Astrocyte of the spinal cord (primary cell): ENCODE measurements at regions not wholly inside any gene's neighbourhood (a gene's known extent, or its start where the extent isn't known, plus 50 kb on each side); places are given as distances from the start of the nearest gene placed in this dataset.

Experiments used
- DNase-seq: peaks from one replicate; pipeline ENCODE4 v3.0.0; 2011; ENCODE audit warnings: low read depth, low spot score
- H3K4me3 ChIP-seq: 2 replicates; pipeline ENCODE4 v1.5.1; 2011; ENCODE audit warnings: low read depth, mild to moderate bottlenecking, low read length, moderate library complexity
- in situ Hi-C: cut with HindIII; loops from 2 replicates; pipeline ENCODE4 v1.10.0; 2017; ENCODE audit warnings: low sequenced_read_pairs
- TF ChIP-seq, protein P1 (sequence below): IDR thresholded peaks from 2 replicates; pipeline ENCODE4 v1.5.1; 2012; ENCODE audit warnings: low read depth, mild to moderate bottlenecking, low read length, inconsistent platforms

DNA sequence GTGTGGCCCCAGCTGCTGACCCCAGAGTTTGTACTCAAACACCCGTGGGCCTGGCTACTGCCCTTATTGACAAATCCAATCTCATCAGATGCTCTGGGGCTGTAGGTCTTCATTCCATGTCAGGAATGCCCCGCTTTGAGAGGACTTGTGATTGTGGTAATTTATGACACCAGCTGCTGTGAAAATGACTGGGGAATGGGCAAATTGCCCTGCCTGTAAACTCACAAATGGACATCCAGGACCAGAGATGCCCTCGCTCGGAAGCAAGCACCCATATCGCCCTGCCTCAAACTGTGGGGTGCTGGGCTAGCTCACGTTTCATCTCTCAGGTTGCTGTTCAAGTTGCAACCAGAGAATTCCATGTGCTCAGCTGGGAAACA lies 225.9 kb upstream of the MAP3K1 start:
- no peak overlapping the region for H3K4me3 ChIP-seq
- DNase-seq = no peak
- TF ChIP-seq, protein P1, sequence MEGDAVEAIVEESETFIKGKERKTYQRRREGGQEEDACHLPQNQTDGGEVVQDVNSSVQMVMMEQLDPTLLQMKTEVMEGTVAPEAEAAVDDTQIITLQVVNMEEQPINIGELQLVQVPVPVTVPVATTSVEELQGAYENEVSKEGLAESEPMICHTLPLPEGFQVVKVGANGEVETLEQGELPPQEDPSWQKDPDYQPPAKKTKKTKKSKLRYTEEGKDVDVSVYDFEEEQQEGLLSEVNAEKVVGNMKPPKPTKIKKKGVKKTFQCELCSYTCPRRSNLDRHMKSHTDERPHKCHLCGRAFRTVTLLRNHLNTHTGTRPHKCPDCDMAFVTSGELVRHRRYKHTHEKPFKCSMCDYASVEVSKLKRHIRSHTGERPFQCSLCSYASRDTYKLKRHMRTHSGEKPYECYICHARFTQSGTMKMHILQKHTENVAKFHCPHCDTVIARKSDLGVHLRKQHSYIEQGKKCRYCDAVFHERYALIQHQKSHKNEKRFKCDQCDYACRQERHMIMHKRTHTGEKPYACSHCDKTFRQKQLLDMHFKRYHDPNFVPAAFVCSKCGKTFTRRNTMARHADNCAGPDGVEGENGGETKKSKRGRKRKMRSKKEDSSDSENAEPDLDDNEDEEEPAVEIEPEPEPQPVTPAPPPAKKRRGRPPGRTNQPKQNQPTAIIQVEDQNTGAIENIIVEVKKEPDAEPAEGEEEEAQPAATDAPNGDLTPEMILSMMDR = no peak
- in situ Hi-C loops = no loop called here

DNA sequence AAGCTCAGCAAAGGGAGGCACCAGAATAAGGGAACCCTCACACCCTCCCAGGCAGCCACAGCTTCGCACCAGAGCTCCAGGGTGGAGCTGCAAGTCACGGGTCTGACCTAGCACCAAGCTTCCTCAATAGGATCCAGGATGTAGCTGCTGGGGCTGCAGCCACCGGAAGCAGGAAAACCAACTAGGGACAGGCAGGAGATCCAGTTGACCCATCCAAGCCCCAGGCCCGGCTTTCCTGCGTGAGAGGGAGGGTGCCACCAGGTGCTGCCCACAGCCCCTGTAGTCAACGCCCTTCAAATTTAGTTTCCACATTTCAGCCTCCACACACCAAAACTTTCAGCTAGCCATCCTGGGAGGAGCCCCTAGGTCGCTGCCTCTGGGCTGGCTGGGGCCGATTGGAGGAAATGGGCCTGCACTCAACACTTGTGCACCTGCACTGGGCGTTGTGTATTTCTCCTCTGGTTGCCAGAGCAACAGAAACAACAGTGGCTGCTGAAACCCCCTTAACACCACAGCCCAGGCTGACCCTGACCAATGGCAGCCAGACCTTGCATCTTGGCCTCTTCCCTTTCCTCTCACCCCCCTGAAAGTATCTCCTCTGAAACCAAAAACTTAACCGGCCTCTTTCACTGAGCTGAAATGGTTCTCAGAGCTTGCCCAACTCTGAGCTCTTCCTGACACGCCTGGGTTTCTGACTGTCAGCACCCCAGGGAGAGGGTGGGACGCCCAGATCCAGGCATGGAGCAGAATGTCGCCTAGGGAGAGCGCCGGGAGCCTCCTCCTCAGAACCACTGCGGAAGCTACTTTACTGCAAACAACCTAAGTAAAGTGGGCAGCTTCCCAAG lies 226.5 kb upstream of the MAP3K1 start:
- TF ChIP-seq, protein P1 = no peak
- in situ Hi-C loops = no loop called here
- H3K4me3 ChIP-seq = no peak overlapping the region
- DNase-seq = no peak

DNA sequence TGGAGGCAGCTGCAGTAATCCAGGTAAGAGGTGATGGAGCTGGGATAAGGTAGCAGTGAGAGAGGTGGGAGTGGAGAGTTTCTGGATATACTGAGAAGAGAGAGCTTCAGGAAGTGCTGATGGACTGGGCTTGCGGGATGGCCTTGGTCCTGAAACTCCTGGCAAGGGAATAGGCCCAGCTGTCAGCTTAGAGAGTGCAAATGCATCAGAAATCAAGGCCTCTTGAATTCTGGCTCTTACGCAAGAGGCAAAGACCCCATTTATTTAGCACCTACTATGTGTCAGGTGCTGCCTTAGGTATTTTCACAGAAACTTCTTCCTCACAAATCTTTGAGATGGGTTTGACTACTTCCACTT lies 227.2 kb upstream of the MAP3K1 start:
- TF ChIP-seq, protein P1 = no peak
- no peak overlapping the region for H3K4me3 ChIP-seq
- DNase-seq = no peak
- in situ Hi-C loops = no loop called here

DNA sequence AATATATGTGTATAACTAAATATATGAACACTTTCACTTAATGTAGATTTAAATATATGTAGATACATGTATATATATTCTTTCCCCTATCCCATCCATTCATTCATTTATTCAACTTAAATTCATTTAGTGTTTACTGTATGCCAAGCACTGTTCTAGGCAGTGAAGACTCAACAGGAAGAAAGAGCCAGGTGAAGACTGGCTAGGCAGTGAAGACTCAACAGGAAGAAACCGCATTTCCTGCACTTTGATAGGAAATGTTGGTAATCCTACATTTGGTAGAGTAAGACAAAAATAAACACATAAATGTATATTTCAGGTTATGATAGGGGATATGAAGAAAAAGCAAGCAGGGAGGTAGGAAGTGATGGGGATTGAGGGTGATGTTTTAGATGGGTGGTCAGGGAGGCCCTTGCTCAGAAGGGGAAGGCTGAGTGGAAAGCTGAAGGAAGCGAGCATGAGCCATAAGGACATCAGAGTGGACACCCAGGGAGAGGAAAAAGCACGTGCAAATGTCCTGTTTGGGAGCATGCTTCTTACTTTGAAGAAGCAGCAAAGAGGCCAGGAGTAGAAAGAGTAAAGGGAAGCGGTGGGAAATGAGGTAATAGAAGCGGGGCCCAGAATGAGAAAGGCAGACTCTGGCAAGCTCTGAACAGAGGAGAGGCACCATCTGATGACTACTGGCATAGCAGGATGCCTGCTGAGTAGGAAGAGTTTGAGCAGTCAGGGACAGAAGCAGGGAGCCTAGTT lies 227.8 kb upstream of the MAP3K1 start:
- no peak overlapping the region for H3K4me3 ChIP-seq
- TF ChIP-seq, protein P1 = no peak
- in situ Hi-C loops = no loop called here
- no peak for DNase-seq

DNA sequence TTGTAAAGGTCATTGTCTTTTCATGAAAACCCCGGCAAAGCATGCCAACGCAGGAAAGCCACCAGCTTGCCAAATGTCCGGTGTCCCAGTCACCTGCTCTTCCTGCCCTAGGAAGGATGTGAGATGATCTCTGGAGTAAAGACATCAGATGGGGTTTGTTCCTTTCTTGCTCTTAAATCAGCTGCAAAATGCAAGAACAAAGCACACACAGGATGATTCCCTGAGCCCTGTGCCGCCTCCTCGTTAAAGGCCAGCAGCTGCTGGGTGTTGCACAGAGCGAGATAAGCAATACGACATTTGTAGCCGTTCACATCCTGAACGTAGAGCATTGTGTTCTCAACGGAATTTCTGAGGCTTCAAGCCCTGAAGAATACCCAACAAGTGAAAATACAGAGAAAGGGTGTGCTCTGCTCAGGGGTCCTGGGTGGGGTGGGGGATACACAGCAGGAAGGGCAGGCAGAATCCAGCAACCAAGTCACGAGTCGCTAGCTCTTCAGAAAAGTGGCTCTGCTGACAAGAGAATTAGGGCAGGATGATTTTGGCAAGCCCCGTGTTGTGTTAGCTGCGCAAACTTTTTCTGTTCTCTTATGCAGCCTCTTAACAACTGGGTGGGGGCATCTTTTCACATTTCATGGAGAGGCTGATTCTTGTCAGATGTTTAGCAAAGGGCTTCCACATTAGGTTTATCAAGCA lies 229.2 kb upstream of the MAP3K1 start:
- TF ChIP-seq, protein P1 = no peak
- no peak for DNase-seq
- no peak overlapping the region for H3K4me3 ChIP-seq
- in situ Hi-C loops = no loop called here

DNA sequence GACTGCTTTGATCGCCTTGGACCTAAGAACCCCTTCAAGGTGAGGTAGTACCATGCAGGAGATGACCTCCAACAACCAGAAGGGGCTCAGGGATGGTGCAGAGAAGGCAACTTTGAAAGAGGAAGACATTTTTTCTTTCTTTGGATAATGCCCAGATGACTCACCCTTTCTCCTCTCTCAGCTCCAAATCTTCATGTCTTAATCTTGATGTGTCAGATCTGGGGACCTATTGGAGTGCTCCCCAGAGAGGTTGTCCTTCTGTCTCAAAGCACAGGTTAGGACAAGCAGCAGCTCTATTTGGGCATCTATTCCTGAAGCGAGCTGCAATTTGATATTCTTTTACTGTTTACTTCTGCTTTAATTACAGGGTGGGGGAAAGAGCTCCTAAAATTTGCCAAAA lies 229.9 kb upstream of the MAP3K1 start:
- TF ChIP-seq, protein P1 = no peak
- DNase-seq = no peak
- no peak overlapping the region for H3K4me3 ChIP-seq
- in situ Hi-C loops = no loop called here
